ENCODE measurements at regions not wholly inside any gene's neighbourhood (a gene's known extent, or its start where the extent isn't known, plus 50 kb on each side); places are given as distances from the start of the nearest gene placed in this dataset.

DNA sequence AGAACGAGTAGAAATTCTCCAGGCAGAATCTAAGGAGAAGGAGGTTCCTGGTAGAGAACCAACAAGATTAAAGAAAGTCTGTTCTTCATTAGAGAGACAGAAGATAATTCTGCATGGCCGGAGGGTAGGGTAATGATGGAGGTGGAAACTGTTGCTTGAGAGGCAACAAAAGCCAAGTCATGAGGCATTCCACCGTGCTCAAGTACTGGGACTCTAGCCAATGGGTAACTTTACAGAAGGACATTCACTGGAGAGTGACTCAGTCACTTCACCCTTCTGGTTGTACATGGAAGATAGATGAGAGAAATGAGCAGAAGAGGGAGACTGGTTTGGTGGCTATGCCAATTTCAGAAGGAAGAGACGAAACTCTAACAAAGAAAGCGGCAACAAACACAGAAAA lies 53.6 kb upstream of the ANKFN1 start:
- no peak for DNase-seq (ENCODE audit: low read depth)
- H3K4me3 ChIP-seq (ENCODE audit: low read depth, low read length): no peak overlapping the region
- TF ChIP-seq, protein P1, sequence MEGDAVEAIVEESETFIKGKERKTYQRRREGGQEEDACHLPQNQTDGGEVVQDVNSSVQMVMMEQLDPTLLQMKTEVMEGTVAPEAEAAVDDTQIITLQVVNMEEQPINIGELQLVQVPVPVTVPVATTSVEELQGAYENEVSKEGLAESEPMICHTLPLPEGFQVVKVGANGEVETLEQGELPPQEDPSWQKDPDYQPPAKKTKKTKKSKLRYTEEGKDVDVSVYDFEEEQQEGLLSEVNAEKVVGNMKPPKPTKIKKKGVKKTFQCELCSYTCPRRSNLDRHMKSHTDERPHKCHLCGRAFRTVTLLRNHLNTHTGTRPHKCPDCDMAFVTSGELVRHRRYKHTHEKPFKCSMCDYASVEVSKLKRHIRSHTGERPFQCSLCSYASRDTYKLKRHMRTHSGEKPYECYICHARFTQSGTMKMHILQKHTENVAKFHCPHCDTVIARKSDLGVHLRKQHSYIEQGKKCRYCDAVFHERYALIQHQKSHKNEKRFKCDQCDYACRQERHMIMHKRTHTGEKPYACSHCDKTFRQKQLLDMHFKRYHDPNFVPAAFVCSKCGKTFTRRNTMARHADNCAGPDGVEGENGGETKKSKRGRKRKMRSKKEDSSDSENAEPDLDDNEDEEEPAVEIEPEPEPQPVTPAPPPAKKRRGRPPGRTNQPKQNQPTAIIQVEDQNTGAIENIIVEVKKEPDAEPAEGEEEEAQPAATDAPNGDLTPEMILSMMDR (conservative IDR thresholded peaks at IDR 0.05; ENCODE audit: low read depth, low read length): no peak
